GM12878 (cell line): ENCODE measurements at regions not wholly inside any gene's neighbourhood (a gene's known extent, or its start where the extent isn't known, plus 50 kb on each side); places are given as distances from the start of the nearest gene placed in this dataset.

ENCODE experiments used
- ATAC-seq: fragments of 200-7000 bp; cut with Tn5 transposase; 3 replicates; pipeline ENCODE4 v1.9.1; 2020; ENCODE audit warnings: mild to moderate bottlenecking, moderate library complexity
- BruUV-seq: library from RNA; stranded (reverse); fragments of 400-500 nt; replicated peaks from 2 replicates; lab custom pipeline; 2021; lab: Mats Ljungman, UMichigan
- CTCF ChIA-PET: fragments of 300-600 bp; sonication (Branson Sonifier 250); formaldehyde crosslinking; extraction: SDS; loops from one replicate; lab custom pipeline; 2021; ENCODE audit warnings: inconsistent platforms; lab: Yijun Ruan, JAX
- POLR2A ChIA-PET: fragments of 350-600 bp; formaldehyde crosslinking; extraction: SDS; loops from one replicate; lab custom pipeline; 2021; ENCODE audit warnings: inconsistent platforms; lab: Charles Lee
- RAD21 ChIA-PET: fragments of 300-600 bp; sonication (Branson Sonifier 250); formaldehyde crosslinking; loops from one replicate; lab custom pipeline; 2023; ENCODE audit warnings: antibody characterized with exemption; ENCODE audit not compliant: unreplicated experiment; lab: Charles Lee
- SMC1A ChIA-PET: fragments of 300-600 bp; sonication (Branson Sonifier 250); formaldehyde crosslinking; loops from one replicate; lab custom pipeline; 2023; ENCODE audit not compliant: unreplicated experiment, uncharacterized antibody; lab: Charles Lee
- DNase-seq: peaks from one replicate; pipeline ENCODE4 v3.0.0-alpha.2; 2011; ENCODE audit warnings: low read depth, low spot score
- FAIRE-seq: peaks from 3 replicates; lab custom pipeline; 2011; peaks lifted over from hg19 to GRCh38; lab: Jason Lieb, UNC
- H2AFZ ChIP-seq: 2 replicates; pipeline ENCODE4 v1.6.0; 2011; ENCODE audit warnings: low read depth, low read length, control low read depth; ENCODE audit not compliant: control insufficient read depth
- H3K27ac ChIP-seq: 2 replicates; pipeline ENCODE4 v1.5.1; 2011; ENCODE audit warnings: control low read depth; ENCODE audit not compliant: control insufficient read depth, insufficient read depth
- H3K27me3 ChIP-seq, 2 experiments: replicated peaks in 1 of 2; 2 replicates each; pipeline versions ENCODE4 v1.6.0 to v1.6.1; 2011; ENCODE audit warnings: low read length in 1 of 2; ENCODE audit not compliant: control insufficient read depth in 2 of 2, insufficient read depth in 2 of 2
- H3K36me3 ChIP-seq, 2 experiments: 2 replicates each; pipeline ENCODE4 v1.5.1; 2011; ENCODE audit warnings: low read length in 1 of 2; ENCODE audit not compliant: control insufficient read depth in 2 of 2, insufficient read depth in 2 of 2
- H3K4me1 ChIP-seq: 2 replicates; pipeline ENCODE4 v1.6.1; 2011; ENCODE audit warnings: mild to moderate bottlenecking, low read length, moderate library complexity, mixed read lengths; ENCODE audit not compliant: control insufficient read depth, insufficient read depth
- H3K4me2 ChIP-seq: 2 replicates; pipeline ENCODE4 v1.6.0; 2011; ENCODE audit warnings: control low read depth; ENCODE audit not compliant: control insufficient read depth, insufficient read depth
- H3K4me3 ChIP-seq: fragments of 200-600 bp; sonication (generic); 2 replicates; pipeline ENCODE4 v1.5.1; 2016
- H3K79me2 ChIP-seq: 2 replicates; pipeline ENCODE4 v1.6.0; 2011; ENCODE audit warnings: low read length; ENCODE audit not compliant: control insufficient read depth, insufficient read depth
- H3K9ac ChIP-seq: 2 replicates; pipeline ENCODE4 v1.8.0; 2011; ENCODE audit warnings: low read length, control low read depth, mixed read lengths; ENCODE audit not compliant: control insufficient read depth, insufficient read depth
- H3K9me3 ChIP-seq: replicated peaks from 3 replicates; pipeline ENCODE4 v1.5.1; 2011; ENCODE audit warnings: mild to moderate bottlenecking, low read length; ENCODE audit not compliant: control insufficient read depth, insufficient read depth
- H4K20me1 ChIP-seq: 2 replicates; pipeline ENCODE4 v1.6.0; 2011; ENCODE audit not compliant: control insufficient read depth, insufficient read depth
- BHLHE40 ChIP-seq, 2 experiments: fragments of 450-650 bp in 1 of 2; IDR thresholded peaks; 2 replicates each; pipeline ENCODE4 v1.6.1; 2011 to 2017; ENCODE audit warnings: low read depth in 2 of 2, borderline replicate concordance in 1 of 2, improper control_type of control experiment in 1 of 2, low read length in 1 of 2, mild to moderate bottlenecking in 1 of 2
- BRCA1 ChIP-seq: IDR thresholded peaks from 2 replicates; pipeline ENCODE4 v1.6.1; 2011; ENCODE audit warnings: low read depth, low read length, improper control_type of control experiment
- CHD2 ChIP-seq: IDR thresholded peaks from 2 replicates; pipeline ENCODE4 v1.6.1; 2011; ENCODE audit warnings: low read depth, low read length, improper control_type of control experiment, borderline replicate concordance
- FOXK2 ChIP-seq: fragments of 450-650 bp; IDR thresholded peaks from 2 replicates; pipeline ENCODE4 v1.6.1; 2017; ENCODE audit warnings: mild to moderate bottlenecking, moderate library complexity
- IKZF2 ChIP-seq, 2 experiments: fragments of 450-650 bp; IDR thresholded peaks; 2 replicates each; pipeline ENCODE4 v1.6.1; 2017; ENCODE audit warnings: mild to moderate bottlenecking in 2 of 2, moderate library complexity in 2 of 2
- JUND ChIP-seq: IDR thresholded peaks from 2 replicates; pipeline ENCODE4 v1.6.1; 2012; ENCODE audit warnings: low read depth, mild to moderate bottlenecking, low read length, improper control_type of control experiment, moderate library complexity
- MEF2A ChIP-seq: IDR thresholded peaks from 2 replicates; pipeline ENCODE4 v1.6.1; 2011; ENCODE audit warnings: low read depth, mild to moderate bottlenecking, low read length, moderate library complexity; ENCODE audit not compliant: insufficient read depth
- MEF2B ChIP-seq: fragments of 450-650 bp; IDR thresholded peaks from 2 replicates; pipeline ENCODE4 v1.6.1; 2018; ENCODE audit warnings: mild to moderate bottlenecking, moderate library complexity; ENCODE audit not compliant: partially characterized antibody, poor library complexity, severe bottlenecking
- PBX3 ChIP-seq: IDR thresholded peaks from 2 replicates; pipeline ENCODE4 v1.6.1; 2011; ENCODE audit warnings: mild to moderate bottlenecking, low read depth, low read length, moderate library complexity; ENCODE audit not compliant: insufficient replicate concordance
- RAD51 ChIP-seq: fragments of 450-650 bp; IDR thresholded peaks from 2 replicates; pipeline ENCODE4 v1.6.1; 2016; ENCODE audit warnings: moderate library complexity, mild to moderate bottlenecking, inconsistent platforms
- RELA ChIP-seq: fragments of 450-650 bp; IDR thresholded peaks from 2 replicates; pipeline ENCODE4 v1.8.0; 2014; ENCODE audit warnings: borderline replicate concordance; ENCODE audit not compliant: partially characterized antibody
- RUNX3 ChIP-seq: IDR thresholded peaks from 2 replicates; pipeline ENCODE4 v1.6.1; 2012; ENCODE audit warnings: low read length, inconsistent platforms
- SIX5 ChIP-seq: IDR thresholded peaks from 2 replicates; pipeline ENCODE4 v1.6.1; 2011; ENCODE audit warnings: mild to moderate bottlenecking, low read depth, low read length, moderate library complexity; ENCODE audit not compliant: severe bottlenecking
- SPI1 ChIP-seq: IDR thresholded peaks from 2 replicates; pipeline ENCODE4 v1.6.1; 2011; ENCODE audit warnings: low read depth, mild to moderate bottlenecking, low read length, moderate library complexity, borderline replicate concordance; ENCODE audit not compliant: insufficient read depth
- ZNF384 ChIP-seq: IDR thresholded peaks from 2 replicates; pipeline ENCODE4 v1.6.1; 2012; ENCODE audit warnings: low read depth, mild to moderate bottlenecking, low read length, improper control_type of control experiment, borderline replicate concordance
- ZZZ3 ChIP-seq: IDR thresholded peaks from 2 replicates; pipeline ENCODE4 v1.6.1; 2011; ENCODE audit warnings: low read depth; ENCODE audit not compliant: control insufficient read depth, insufficient read length
- WGBS: methylation state at CpG from one replicate; pipeline ENCODE4 v1.1.6; 2016; ENCODE audit warnings: low lambda C conversion rate; ENCODE audit not compliant: insufficient replicate concordance, insufficient coverage; ENCODE audit errors: missing lambda C conversion rate; 5-methylcytosine and 5-hydroxymethylcytosine counted together
- in situ Hi-C: fragments of 300-500 bp; cut with MboI; formaldehyde crosslinking; loops from 9 replicates; pipeline ENCODE4 v1.14.3; 2018; ENCODE audit warnings: mixed read lengths
- intact Hi-C: fragments of 100-400 bp; cut with micrococcal nuclease; formaldehyde crosslinking; loops from one replicate; pipeline ENCODE4 v1.14.2; 2022; ENCODE audit not compliant: unreplicated experiment
- TF ChIP-seq, protein P1 (sequence below): IDR thresholded peaks from 2 replicates; pipeline ENCODE4 v1.6.1; 2012; ENCODE audit warnings: low read length, inconsistent platforms
- TF ChIP-seq, protein P2 (sequence below): fragments of 450-650 bp; IDR thresholded peaks from 2 replicates; pipeline ENCODE4 v1.6.1; 2017; ENCODE audit warnings: mild to moderate bottlenecking, moderate library complexity

DNA sequence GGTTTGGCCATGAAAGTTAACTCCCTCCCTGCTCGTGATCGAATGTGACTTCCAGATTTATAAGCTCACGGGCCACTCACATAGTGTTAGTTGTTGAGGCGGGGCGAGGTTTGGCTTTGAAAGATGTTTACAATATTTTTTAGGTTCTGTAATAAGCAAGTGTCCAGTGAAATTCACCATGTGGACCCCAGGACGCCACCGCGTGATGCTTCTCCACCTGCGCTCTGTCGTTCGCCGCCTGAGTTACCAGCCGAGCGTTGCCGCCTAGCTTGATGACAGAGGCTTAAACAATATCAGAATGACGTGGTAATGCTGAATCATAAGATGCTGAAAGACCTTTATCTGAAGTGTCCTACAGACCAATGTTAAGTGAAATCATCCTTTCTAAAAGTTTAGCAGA lies 241.0 kb downstream of the MYLK4 start:
- Histone ChIP-seq H3K4me3 (no peak overlapping the region), H3K4me2 (no peak overlapping the region), H3K27me3 (peaks cover 0 to 1% of the 10 kb centered on the region in 2 experiments; a peak in 2 of 4 replicates), H3K27ac (no peak overlapping the region), H4K20me1 (no peaks in the 10 kb centered on the region), H3K36me3 (no peaks in the 10 kb centered on the region), H3K4me1 (no peaks in the 10 kb centered on the region), H2AFZ (no peak overlapping the region), H3K79me2 (no peaks in the 10 kb centered on the region), H3K9me3 (no peaks in the 10 kb centered on the region; the same call in 2 of the 3 replicates), H3K9ac (no peak overlapping the region)
- ChIA-PET CTCF (no interaction called here), SMC1A (no interaction called here), POLR2A (interaction anchor here (0.6 kb wide), 1 partner anchor 55 kb away, joined by 8 read pairs; no protein-coding TSS in a partner anchor), RAD21 (no interaction called here)
- BruUV-seq: no TSS peak
- ATAC-seq: no peak
- no peak for DNase-seq
- intact Hi-C loops (no loop called here), in situ Hi-C loops (no loop called here)
- TF ChIP-seq IKZF2 (IDR thresholded peaks at IDR 0.05) (no peak), MEF2A (no peak), PBX3 (no peak), RAD51 (no peak), FOXK2 (no peak), SPI1 (no peak), CHD2 (no peak), ZNF384 (no peak), JUND (no peak), ZZZ3 (no peak), BHLHE40 (IDR thresholded peaks at IDR 0.05; ENCODE audit: borderline replicate concordance in 1 of 2, low read depth in 2 of 2, low read length in 1 of 2) (no peak), RUNX3 (no peak), RELA (no peak), MEF2B (no peak), BRCA1 (no peak), SIX5 (no peak)
- TF ChIP-seq, protein P1, sequence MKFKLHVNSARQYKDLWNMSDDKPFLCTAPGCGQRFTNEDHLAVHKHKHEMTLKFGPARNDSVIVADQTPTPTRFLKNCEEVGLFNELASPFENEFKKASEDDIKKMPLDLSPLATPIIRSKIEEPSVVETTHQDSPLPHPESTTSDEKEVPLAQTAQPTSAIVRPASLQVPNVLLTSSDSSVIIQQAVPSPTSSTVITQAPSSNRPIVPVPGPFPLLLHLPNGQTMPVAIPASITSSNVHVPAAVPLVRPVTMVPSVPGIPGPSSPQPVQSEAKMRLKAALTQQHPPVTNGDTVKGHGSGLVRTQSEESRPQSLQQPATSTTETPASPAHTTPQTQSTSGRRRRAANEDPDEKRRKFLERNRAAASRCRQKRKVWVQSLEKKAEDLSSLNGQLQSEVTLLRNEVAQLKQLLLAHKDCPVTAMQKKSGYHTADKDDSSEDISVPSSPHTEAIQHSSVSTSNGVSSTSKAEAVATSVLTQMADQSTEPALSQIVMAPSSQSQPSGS: no peak
- TF ChIP-seq, protein P2, sequence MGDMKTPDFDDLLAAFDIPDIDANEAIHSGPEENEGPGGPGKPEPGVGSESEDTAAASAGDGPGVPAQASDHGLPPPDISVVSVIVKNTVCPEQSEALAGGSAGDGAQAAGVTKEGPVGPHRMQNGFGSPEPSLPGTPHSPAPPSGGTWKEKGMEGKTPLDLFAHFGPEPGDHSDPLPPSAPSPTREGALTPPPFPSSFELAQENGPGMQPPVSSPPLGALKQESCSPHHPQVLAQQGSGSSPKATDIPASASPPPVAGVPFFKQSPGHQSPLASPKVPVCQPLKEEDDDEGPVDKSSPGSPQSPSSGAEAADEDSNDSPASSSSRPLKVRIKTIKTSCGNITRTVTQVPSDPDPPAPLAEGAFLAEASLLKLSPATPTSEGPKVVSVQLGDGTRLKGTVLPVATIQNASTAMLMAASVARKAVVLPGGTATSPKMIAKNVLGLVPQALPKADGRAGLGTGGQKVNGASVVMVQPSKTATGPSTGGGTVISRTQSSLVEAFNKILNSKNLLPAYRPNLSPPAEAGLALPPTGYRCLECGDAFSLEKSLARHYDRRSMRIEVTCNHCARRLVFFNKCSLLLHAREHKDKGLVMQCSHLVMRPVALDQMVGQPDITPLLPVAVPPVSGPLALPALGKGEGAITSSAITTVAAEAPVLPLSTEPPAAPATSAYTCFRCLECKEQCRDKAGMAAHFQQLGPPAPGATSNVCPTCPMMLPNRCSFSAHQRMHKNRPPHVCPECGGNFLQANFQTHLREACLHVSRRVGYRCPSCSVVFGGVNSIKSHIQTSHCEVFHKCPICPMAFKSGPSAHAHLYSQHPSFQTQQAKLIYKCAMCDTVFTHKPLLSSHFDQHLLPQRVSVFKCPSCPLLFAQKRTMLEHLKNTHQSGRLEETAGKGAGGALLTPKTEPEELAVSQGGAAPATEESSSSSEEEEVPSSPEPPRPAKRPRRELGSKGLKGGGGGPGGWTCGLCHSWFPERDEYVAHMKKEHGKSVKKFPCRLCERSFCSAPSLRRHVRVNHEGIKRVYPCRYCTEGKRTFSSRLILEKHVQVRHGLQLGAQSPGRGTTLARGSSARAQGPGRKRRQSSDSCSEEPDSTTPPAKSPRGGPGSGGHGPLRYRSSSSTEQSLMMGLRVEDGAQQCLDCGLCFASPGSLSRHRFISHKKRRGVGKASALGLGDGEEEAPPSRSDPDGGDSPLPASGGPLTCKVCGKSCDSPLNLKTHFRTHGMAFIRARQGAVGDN: no peak
- 77% methylated on average over 16 of the region's 16 CpGs for WGBS
- no peak for FAIRE-seq
